D721Med (cell line): ENCODE measurements at regions not wholly inside any gene's neighbourhood (a gene's known extent, or its start where the extent isn't known, plus 50 kb on each side); places are given as distances from the start of the nearest gene placed in this dataset.

Experiments used
- DNase-seq: peaks from one replicate; pipeline ENCODE4 v3.0.0; 2011; ENCODE audit warnings: low spot score; ENCODE audit not compliant: insufficient read length
- FAIRE-seq: peaks from 2 replicates; lab custom pipeline; 2011; peaks lifted over from hg19 to GRCh38; lab: Jason Lieb, UNC
- TF ChIP-seq, protein P1 (sequence below): IDR thresholded peaks from 2 replicates; pipeline ENCODE4 v1.5.1; 2012; ENCODE audit warnings: mild to moderate bottlenecking, control low read depth; ENCODE audit not compliant: insufficient read depth; ENCODE audit errors: missing control alignments

GRCh38 chr3:29183346-29184087, 97.4 kb upstream of the RBMS3 start:
- TF ChIP-seq, protein P1, sequence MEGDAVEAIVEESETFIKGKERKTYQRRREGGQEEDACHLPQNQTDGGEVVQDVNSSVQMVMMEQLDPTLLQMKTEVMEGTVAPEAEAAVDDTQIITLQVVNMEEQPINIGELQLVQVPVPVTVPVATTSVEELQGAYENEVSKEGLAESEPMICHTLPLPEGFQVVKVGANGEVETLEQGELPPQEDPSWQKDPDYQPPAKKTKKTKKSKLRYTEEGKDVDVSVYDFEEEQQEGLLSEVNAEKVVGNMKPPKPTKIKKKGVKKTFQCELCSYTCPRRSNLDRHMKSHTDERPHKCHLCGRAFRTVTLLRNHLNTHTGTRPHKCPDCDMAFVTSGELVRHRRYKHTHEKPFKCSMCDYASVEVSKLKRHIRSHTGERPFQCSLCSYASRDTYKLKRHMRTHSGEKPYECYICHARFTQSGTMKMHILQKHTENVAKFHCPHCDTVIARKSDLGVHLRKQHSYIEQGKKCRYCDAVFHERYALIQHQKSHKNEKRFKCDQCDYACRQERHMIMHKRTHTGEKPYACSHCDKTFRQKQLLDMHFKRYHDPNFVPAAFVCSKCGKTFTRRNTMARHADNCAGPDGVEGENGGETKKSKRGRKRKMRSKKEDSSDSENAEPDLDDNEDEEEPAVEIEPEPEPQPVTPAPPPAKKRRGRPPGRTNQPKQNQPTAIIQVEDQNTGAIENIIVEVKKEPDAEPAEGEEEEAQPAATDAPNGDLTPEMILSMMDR, result no peak
- DNase-seq (no peak), FAIRE-seq (no peak)

GRCh38 chr3:29185706-29186105, 95.2 kb upstream of the RBMS3 start:
- TF ChIP-seq, protein P1, result no peak
- no peak for FAIRE-seq
- DNase-seq, result no peak

GRCh38 chr3:29186131-29186599, 94.7 kb upstream of the RBMS3 start:
- TF ChIP-seq, protein P1, result no peak
- FAIRE-seq (no peak), DNase-seq (no peak)

GRCh38 chr3:29186982-29187725, 93.7 kb upstream of the RBMS3 start:
- TF ChIP-seq, protein P1, result no peak
- DNase-seq (no peak), FAIRE-seq (peak; percentile 81)

DNA sequence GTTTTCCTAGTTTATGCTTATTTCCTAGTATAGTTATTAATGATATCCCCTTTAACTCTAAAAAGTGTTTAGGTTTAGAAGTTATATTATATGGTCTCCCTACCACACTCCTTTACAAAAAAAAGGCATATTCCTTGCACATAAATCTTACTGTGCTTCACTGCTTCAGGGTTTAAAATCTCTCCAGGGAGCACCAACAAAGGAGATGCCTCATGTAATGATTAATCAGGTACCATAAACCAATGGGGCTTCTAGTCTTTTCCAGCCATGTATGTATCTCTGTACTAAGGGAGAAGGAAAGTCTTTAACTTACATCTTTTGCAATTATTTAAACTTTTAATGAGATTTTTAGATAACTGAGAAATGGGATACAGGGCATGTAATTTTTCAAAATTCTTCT, 91.5 kb upstream of the RBMS3 start:
- DNase-seq, result no peak
- TF ChIP-seq, protein P1, result no peak
- no peak for FAIRE-seq

GRCh38 chr3:29194139-29194538, 86.7 kb upstream of the RBMS3 start:
- TF ChIP-seq, protein P1, result no peak
- no peak for FAIRE-seq
- DNase-seq, result no peak
